LNCAP (cell line): ENCODE measurements at regions not wholly inside any gene's neighbourhood (a gene's known extent, or its start where the extent isn't known, plus 50 kb on each side); places are given as distances from the start of the nearest gene placed in this dataset.

ENCODE experiments used
- CTCF ChIP-seq: fragments of 450-650 bp; IDR thresholded peaks from 2 replicates; pipeline ENCODE4 v1.5.1; 2017; ENCODE audit warnings: mild to moderate bottlenecking

- TF ChIP-seq CTCF: no peak
These were observed 493.6 kb upstream of the USP24 start for GRCh38 chr1:55708781-55709180.

- no peak for TF ChIP-seq CTCF
These were observed 492.7 kb upstream of the USP24 start for GRCh38 chr1:55707846-55708245.

GRCh38 chr1:55707196-55707595 lies 492.0 kb upstream of the USP24 start:
- no peak for TF ChIP-seq CTCF

- no peak for TF ChIP-seq CTCF
These were observed 491.2 kb upstream of the USP24 start for GRCh38 chr1:55706397-55706796.

- TF ChIP-seq CTCF: no peak
These were observed 488.7 kb upstream of the USP24 start for GRCh38 chr1:55703726-55704363.

- TF ChIP-seq CTCF: peak; percentile 87
These were observed 486.9 kb upstream of the USP24 start for GRCh38 chr1:55702064-55702463.

GRCh38 chr1:55700359-55701130 lies 485.4 kb upstream of the USP24 start:
- no peak for TF ChIP-seq CTCF
